IMR-90 (cell line): ENCODE measurements at regions not wholly inside any gene's neighbourhood (a gene's known extent, or its start where the extent isn't known, plus 50 kb on each side); places are given as distances from the start of the nearest gene placed in this dataset.

Source experiments
- BHLHE40 ChIP-seq: fragments of 150-350 bp; IDR thresholded peaks from 2 replicates; pipeline ENCODE4 v1.6.1; 2016; ENCODE audit warnings: mild to moderate bottlenecking, low read depth, low read length
- CEBPB ChIP-seq: IDR thresholded peaks from 2 replicates; pipeline ENCODE4 v1.6.1; 2012; ENCODE audit warnings: low read depth, low read length, improper control_type of control experiment
- CHD1 ChIP-seq: IDR thresholded peaks from 2 replicates; pipeline ENCODE4 v1.6.1; 2012; ENCODE audit warnings: low read depth, low read length, improper control_type of control experiment
- FOS ChIP-seq: fragments of 150-350 bp; IDR thresholded peaks from 2 replicates; pipeline ENCODE4 v1.6.1; 2016; ENCODE audit warnings: low read depth, low read length
- MAFK ChIP-seq: IDR thresholded peaks from 2 replicates; pipeline ENCODE4 v1.6.1; 2012; ENCODE audit warnings: low read depth, low read length, improper control_type of control experiment
- MXI1 ChIP-seq: IDR thresholded peaks from 2 replicates; pipeline ENCODE4 v1.6.1; 2012; ENCODE audit warnings: low read depth, mild to moderate bottlenecking, low read length, moderate library complexity, borderline replicate concordance
- POLR2A ChIP-seq: IDR thresholded peaks from 2 replicates; pipeline ENCODE4 v1.6.1; 2012; ENCODE audit warnings: mild to moderate bottlenecking, low read depth, low read length
- RAD21 ChIP-seq: IDR thresholded peaks from 2 replicates; pipeline ENCODE4 v1.6.1; 2012; ENCODE audit warnings: low read length, improper control_type of control experiment
- RCOR1 ChIP-seq: IDR thresholded peaks from 2 replicates; pipeline ENCODE4 v1.6.1; 2012; ENCODE audit warnings: mild to moderate bottlenecking, low read length, improper control_type of control experiment; ENCODE audit not compliant: insufficient replicate concordance
- RFX5 ChIP-seq: IDR thresholded peaks from 2 replicates; pipeline ENCODE4 v1.8.0; 2012; ENCODE audit warnings: low read depth, mild to moderate bottlenecking, low read length, moderate library complexity
- SMC3 ChIP-seq: fragments of 150-350 bp; IDR thresholded peaks from 2 replicates; pipeline ENCODE4 v1.6.1; 2016; ENCODE audit warnings: low read depth, mild to moderate bottlenecking, antibody characterized with exemption, low read length, moderate library complexity
- TF ChIP-seq, protein P1 (sequence below): conservative IDR thresholded peaks from 2 replicates; pipeline ENCODE4 v1.5.1; 2012; ENCODE audit warnings: mild to moderate bottlenecking, low read depth, low read length, improper control_type of control experiment
- TF ChIP-seq, protein P2 (sequence below): fragments of 150-350 bp; IDR thresholded peaks from 2 replicates; pipeline ENCODE4 v1.6.1; 2017; ENCODE audit warnings: mild to moderate bottlenecking, antibody characterized with exemption, low read length, low read depth
- TF ChIP-seq, protein P3 (sequence below): fragments of 150-350 bp; IDR thresholded peaks from 2 replicates; pipeline ENCODE4 v1.6.1; 2016; ENCODE audit warnings: low read depth, mild to moderate bottlenecking, low read length, moderate library complexity, borderline replicate concordance

DNA sequence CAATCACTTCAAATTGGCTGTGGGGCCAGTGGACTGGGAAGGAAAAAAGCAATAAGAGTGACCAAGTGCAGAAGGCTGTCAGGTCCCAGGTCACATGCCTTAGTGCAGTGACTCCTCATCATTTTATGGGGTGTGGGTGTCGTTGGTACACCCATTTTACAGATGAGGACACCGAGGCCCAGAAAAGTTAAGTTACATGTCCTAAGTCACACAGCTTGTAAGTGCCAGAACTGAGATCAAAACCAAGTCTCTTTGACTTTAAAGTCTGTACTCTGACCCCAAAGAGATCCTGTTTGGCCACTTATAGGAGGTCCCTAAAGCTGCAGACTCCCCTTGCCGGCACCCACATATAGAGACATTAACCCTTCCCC, 63.0 kb upstream of the POLG start:
- TF ChIP-seq, protein P1, sequence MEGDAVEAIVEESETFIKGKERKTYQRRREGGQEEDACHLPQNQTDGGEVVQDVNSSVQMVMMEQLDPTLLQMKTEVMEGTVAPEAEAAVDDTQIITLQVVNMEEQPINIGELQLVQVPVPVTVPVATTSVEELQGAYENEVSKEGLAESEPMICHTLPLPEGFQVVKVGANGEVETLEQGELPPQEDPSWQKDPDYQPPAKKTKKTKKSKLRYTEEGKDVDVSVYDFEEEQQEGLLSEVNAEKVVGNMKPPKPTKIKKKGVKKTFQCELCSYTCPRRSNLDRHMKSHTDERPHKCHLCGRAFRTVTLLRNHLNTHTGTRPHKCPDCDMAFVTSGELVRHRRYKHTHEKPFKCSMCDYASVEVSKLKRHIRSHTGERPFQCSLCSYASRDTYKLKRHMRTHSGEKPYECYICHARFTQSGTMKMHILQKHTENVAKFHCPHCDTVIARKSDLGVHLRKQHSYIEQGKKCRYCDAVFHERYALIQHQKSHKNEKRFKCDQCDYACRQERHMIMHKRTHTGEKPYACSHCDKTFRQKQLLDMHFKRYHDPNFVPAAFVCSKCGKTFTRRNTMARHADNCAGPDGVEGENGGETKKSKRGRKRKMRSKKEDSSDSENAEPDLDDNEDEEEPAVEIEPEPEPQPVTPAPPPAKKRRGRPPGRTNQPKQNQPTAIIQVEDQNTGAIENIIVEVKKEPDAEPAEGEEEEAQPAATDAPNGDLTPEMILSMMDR: no peak
- no peak for TF ChIP-seq POLR2A
- TF ChIP-seq MXI1: no peak
- no peak for TF ChIP-seq MAFK
- TF ChIP-seq CHD1: no peak
- no peak for TF ChIP-seq SMC3
- TF ChIP-seq, protein P2, sequence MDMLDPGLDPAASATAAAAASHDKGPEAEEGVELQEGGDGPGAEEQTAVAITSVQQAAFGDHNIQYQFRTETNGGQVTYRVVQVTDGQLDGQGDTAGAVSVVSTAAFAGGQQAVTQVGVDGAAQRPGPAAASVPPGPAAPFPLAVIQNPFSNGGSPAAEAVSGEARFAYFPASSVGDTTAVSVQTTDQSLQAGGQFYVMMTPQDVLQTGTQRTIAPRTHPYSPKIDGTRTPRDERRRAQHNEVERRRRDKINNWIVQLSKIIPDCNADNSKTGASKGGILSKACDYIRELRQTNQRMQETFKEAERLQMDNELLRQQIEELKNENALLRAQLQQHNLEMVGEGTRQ: no peak
- no peak for TF ChIP-seq CEBPB
- no peak for TF ChIP-seq RAD21
- no peak for TF ChIP-seq RFX5
- no peak for TF ChIP-seq RCOR1
- TF ChIP-seq BHLHE40: no peak
- TF ChIP-seq, protein P3, sequence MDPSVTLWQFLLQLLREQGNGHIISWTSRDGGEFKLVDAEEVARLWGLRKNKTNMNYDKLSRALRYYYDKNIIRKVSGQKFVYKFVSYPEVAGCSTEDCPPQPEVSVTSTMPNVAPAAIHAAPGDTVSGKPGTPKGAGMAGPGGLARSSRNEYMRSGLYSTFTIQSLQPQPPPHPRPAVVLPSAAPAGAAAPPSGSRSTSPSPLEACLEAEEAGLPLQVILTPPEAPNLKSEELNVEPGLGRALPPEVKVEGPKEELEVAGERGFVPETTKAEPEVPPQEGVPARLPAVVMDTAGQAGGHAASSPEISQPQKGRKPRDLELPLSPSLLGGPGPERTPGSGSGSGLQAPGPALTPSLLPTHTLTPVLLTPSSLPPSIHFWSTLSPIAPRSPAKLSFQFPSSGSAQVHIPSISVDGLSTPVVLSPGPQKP: no peak
- no peak for TF ChIP-seq FOS
